ENCODE measurements at regions not wholly inside any gene's neighbourhood (a gene's known extent, or its start where the extent isn't known, plus 50 kb on each side); places are given as distances from the start of the nearest gene placed in this dataset.

DNA sequence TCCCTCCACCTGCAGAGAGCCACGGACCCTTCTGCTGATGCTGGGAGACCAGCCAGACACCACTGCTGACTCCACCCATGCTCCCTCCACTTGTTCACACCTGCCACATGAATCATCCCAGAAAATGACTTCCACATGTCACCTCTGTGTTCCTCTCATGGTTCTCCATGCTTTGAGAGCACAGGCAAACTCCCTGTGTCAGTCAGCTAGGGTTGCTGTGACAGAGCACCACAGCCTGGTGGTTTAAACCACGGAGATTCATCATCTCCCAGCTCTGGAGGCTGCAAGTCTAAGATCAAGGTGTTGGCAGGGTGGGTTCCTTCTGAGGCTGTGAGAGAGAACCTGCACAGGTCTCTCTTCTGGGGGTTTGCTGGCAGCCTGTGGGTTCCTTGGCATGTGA lies 381.4 kb downstream of the GADD45G start (continued):
- TF ChIP-seq, protein P1, sequence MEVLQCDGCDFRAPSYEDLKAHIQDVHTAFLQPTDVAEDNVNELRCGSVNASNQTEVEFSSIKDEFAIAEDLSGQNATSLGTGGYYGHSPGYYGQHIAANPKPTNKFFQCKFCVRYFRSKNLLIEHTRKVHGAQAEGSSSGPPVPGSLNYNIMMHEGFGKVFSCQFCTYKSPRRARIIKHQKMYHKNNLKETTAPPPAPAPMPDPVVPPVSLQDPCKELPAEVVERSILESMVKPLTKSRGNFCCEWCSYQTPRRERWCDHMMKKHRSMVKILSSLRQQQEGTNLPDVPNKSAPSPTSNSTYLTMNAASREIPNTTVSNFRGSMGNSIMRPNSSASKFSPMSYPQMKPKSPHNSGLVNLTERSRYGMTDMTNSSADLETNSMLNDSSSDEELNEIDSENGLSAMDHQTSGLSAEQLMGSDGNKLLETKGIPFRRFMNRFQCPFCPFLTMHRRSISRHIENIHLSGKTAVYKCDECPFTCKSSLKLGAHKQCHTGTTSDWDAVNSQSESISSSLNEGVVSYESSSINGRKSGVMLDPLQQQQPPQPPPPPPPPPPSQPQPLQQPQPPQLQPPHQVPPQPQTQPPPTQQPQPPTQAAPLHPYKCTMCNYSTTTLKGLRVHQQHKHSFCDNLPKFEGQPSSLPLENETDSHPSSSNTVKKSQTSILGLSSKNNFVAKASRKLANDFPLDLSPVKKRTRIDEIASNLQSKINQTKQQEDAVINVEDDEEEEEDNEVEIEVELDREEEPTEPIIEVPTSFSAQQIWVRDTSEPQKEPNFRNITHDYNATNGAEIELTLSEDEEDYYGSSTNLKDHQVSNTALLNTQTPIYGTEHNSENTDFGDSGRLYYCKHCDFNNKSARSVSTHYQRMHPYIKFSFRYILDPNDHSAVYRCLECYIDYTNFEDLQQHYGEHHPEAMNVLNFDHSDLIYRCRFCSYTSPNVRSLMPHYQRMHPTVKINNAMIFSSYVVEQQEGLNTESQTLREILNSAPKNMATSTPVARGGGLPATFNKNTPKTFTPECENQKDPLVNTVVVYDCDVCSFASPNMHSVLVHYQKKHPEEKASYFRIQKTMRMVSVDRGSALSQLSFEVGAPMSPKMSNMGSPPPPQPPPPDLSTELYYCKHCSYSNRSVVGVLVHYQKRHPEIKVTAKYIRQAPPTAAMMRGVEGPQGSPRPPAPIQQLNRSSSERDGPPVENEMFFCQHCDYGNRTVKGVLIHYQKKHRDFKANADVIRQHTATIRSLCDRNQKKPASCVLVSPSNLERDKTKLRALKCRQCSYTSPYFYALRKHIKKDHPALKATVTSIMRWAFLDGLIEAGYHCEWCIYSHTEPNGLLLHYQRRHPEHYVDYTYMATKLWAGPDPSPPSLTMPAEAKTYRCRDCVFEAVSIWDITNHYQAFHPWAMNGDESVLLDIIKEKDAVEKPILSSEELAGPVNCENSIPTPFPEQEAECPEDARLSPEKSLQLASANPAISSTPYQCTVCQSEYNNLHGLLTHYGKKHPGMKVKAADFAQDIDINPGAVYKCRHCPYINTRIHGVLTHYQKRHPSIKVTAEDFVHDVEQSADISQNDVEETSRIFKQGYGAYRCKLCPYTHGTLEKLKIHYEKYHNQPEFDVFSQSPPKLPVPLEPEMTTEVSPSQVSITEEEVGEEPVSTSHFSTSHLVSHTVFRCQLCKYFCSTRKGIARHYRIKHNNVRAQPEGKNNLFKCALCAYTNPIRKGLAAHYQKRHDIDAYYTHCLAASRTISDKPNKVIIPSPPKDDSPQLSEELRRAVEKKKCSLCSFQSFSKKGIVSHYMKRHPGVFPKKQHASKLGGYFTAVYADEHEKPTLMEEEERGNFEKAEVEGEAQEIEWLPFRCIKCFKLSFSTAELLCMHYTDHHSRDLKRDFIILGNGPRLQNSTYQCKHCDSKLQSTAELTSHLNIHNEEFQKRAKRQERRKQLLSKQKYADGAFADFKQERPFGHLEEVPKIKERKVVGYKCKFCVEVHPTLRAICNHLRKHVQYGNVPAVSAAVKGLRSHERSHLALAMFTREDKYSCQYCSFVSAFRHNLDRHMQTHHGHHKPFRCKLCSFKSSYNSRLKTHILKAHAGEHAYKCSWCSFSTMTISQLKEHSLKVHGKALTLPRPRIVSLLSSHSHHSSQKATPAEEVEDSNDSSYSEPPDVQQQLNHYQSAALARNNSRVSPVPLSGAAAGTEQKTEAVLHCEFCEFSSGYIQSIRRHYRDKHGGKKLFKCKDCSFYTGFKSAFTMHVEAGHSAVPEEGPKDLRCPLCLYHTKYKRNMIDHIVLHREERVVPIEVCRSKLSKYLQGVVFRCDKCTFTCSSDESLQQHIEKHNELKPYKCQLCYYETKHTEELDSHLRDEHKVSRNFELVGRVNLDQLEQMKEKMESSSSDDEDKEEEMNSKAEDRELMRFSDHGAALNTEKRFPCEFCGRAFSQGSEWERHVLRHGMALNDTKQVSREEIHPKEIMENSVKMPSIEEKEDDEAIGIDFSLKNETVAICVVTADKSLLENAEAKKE (CRISPR knock-in tag; IDR thresholded peaks at IDR 0.05) = no peak

DNA sequence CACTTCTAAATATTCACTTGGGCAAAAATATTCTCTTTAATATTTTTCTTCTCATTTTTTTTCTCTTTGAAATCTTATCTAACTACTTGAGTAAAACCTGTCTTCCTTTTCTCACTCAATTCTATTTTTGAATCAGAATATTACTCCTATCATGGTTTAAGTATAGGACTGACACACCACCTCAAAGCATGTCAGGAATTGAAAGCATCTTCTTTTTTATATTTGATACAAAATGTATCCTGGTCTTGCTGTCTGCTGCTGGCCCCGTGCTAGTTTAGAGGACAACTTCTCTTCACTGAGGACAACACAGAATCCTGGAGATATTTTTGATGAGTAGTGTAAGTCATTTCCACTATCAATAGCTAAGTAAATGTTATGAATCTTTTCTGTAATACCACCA lies 383.6 kb downstream of the GADD45G start:
- H3K9me2 ChIP-seq (ENCODE audit: insufficient read depth) = 0 out of 2 replicates have a peak, but pooled peaks cover 5% of the 10 kb centered on the region
- H3K4me3 Mint-ChIP-seq = no peak overlapping the region
- ATAC-seq = no peak

More for the DNA sequence above, 383.6 kb downstream of the GADD45G start:
- Mint-ChIP-seq H3K27me3 (ENCODE audit: insufficient read depth, low read depth, poor library complexity) (no peaks in the 10 kb centered on the region), H3K9me3 (peaks cover 28% of the 10 kb centered on the region; the same call in 2 of the 3 replicates), H3K4me1 (no peaks in the 10 kb centered on the region; the same call in 2 of the 3 replicates), H3K36me3 (ENCODE audit: low read depth) (peaks cover 4% of the 10 kb centered on the region; the same call in 2 of the 3 replicates), H3K27ac (no peak overlapping the region)
- no peaks in the 10 kb centered on the region for H3K27me3 ChIP-seq (ENCODE audit: insufficient read depth)
- no peak overlapping the region for H3K4me3 ChIP-seq
- H4K20me1 ChIP-seq (replicated peaks; ENCODE audit: insufficient read depth) = no peaks in the 10 kb centered on the region
- H3K27ac ChIP-seq (ENCODE audit: low read depth) = no peak overlapping the region
- TF ChIP-seq, protein P1 (CRISPR knock-in tag; IDR thresholded peaks at IDR 0.05) = no peak
- no peak for DNase-seq (ENCODE audit: low spot score)
- no peaks in the 10 kb centered on the region for H3K4me1 ChIP-seq (ENCODE audit: insufficient read depth)
- no peaks in the 10 kb centered on the region for H3F3A ChIP-seq (replicated peaks; ENCODE audit: low read depth)
- no peak overlapping the region for H2AFZ ChIP-seq
- H3K79me2 ChIP-seq (replicated peaks; ENCODE audit: insufficient read depth) = no peaks in the 10 kb centered on the region
- no peak overlapping the region for H3K4me2 ChIP-seq
- no peaks in the 10 kb centered on the region for H3K36me3 ChIP-seq (ENCODE audit: insufficient read depth)

All from GM23338 (cell line).